LNCAP (cell line): ENCODE measurements at regions not wholly inside any gene's neighbourhood (a gene's known extent, or its start where the extent isn't known, plus 50 kb on each side); places are given as distances from the start of the nearest gene placed in this dataset.

Source experiments
- CTCF ChIP-seq: fragments of 450-650 bp; IDR thresholded peaks from 2 replicates; pipeline ENCODE4 v1.5.1; 2017; ENCODE audit warnings: mild to moderate bottlenecking

DNA sequence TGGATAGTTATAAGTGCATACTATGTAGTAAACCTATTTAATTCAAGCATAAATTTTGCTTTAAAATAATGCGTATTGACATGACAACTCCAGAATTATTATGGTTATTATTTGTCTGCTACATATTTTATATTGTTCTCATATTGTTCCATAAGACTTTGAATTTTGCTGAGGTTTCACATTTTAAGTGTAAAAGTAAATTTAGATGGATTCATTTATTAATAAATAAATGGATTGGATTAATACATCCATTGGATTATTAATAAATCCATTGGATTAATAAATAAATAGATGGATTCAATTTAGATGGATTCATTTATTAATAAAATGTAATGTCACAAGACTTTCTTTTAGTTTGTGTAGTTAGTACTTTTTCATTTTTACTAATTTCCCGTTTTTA is 1768.0 kb upstream of the PCDH10 start:
- no peak for TF ChIP-seq CTCF

DNA sequence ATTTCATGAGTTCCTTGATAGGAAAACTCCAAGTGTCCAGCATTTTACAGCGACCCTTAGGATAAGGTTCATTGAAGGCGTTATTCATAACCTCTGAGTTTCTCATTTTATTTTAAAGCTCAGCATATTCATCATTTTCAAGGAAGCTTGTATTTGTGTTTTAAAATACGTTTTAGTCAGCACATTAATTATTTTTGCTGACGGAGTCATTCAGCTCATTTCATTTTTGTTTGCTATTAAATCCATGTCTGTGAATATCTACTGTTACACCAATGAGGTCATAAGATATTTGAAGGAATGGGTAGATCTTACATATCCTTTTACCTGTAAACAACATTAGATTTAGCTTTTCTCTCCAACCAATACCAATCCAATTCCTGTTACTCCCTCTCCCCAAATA is 1766.3 kb upstream of the PCDH10 start:
- no peak for TF ChIP-seq CTCF

DNA sequence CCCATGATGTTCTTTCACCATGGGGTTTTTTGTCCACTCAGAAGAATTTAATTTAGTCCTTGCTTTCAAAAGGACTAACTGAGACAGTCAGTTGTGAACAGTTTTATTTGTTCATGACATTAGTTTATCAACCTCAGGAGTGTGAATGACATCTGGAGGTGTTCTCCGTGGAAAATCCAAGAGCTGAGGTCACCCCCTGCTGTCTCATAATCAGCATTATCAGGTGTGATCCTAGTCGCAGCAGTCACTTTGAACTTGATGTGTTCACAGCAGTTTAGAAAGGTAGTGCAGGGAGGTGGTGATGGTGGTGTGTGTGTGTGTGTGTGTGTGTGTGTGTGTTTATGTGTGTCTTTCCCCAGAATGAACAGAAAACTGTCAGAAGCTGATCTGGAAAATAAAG is 1760.8 kb upstream of the PCDH10 start:
- TF ChIP-seq CTCF: no peak

- TF ChIP-seq CTCF: no peak
Observed at GRCh38 chr4:131408102-131408501, 1741.0 kb upstream of the PCDH10 start.

GRCh38 chr4:131411393-131411792 is 1737.7 kb upstream of the PCDH10 start:
- no peak for TF ChIP-seq CTCF

DNA sequence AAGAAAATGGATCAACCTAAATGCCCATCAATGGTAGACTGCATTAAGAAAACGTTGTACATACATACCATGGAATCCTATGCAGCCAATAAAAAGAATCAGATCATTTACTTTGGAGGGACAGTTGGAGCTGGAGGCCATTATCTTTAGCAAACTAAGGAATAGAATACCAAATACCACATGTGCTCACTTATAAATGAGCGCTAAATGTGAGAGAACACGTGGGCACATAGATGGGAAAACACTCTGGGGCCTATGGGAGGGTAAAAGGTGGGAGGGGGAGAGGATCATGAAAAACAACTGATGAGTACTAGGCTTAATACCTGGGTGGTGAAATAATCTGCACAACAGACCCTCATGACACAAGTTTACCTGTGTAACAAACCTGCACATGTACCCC is 1729.9 kb upstream of the PCDH10 start:
- TF ChIP-seq CTCF: no peak

DNA sequence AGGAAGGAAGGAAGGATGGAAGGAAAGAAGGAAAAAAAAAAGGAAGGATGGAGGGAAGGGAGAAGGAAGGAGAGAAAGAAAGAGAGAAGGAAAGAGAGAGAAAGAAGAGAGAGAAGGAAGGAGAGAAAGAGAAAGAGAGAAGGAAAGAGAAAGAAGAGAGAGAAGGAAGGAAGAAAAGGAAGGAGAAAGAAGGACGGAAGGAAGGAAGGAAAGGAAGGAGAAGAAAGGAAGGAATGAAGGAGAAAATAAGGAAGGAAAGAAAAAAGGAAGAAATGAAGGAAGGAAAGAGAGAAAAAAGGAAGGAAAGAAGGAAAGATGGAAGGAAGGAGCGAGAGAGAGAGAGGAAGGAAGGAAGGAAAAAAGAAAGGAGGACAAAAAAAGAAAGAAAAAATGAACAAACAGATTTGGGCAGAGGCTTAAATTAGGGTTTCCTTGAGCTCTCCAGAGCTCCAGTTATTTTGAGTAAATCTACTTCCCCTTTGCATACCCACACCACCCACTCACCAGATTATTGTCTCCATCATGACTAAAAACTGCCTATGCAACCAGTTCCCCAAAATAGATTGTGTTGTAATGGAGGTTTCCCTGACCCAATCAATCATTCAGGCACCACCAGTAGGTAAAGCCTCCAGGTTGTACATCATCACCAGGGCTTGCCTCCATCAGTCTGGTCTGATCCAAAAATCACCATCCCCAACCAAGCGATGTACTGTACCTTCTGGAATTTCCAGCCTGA is 1722.9 kb upstream of the PCDH10 start:
- TF ChIP-seq CTCF: no peak

- no peak for TF ChIP-seq CTCF
Observed at GRCh38 chr4:131427000-131427399, 1722.1 kb upstream of the PCDH10 start.
